HepG2 (cell line): ENCODE measurements at regions not wholly inside any gene's neighbourhood (a gene's known extent, or its start where the extent isn't known, plus 50 kb on each side); places are given as distances from the start of the nearest gene placed in this dataset.

ENCODE experiments used
- ATAC-seq: fragments of 200-7000 bp; cut with Tn5 transposase; 3 replicates; pipeline ENCODE4 v1.9.1; 2020; ENCODE audit warnings: mild to moderate bottlenecking, moderate library complexity
- BruUV-seq: library from RNA; stranded (reverse); fragments of 400-500 nt; replicated peaks from 2 replicates; lab custom pipeline; 2021; lab: Mats Ljungman, UMichigan
- CTCF ChIA-PET: fragments of 300-600 bp; formaldehyde crosslinking; extraction: SDS; loops from one replicate; lab custom pipeline; 2021; ENCODE audit warnings: low total read pairs, inconsistent platforms, low intra/inter-chr PET ratio; lab: Yijun Ruan, JAX
- POLR2A ChIA-PET: fragments of 350-600 bp; sonication (Branson Sonifier 250); formaldehyde crosslinking; loops from one replicate; lab custom pipeline; 2020; ENCODE audit warnings: antibody characterized with exemption, inconsistent platforms; lab: Yijun Ruan, JAX
- DNase-seq: peaks from one replicate; pipeline ENCODE4 v3.0.0-alpha.2; 2015; ENCODE audit warnings: low spot score
- FAIRE-seq: peaks from 3 replicates; lab custom pipeline; 2011; peaks lifted over from hg19 to GRCh38; lab: Jason Lieb, UNC
- H2AFZ ChIP-seq: one replicate; pipeline ENCODE4 v1.6.1; 2011; ENCODE audit warnings: low read length, inconsistent platforms
- H3K27ac ChIP-seq: fragments of 300-600 bp; 3 replicates; pipeline ENCODE4 v1.8.0; 2011; ENCODE audit warnings: mixed run types, mild to moderate bottlenecking, mixed read lengths, low read length, inconsistent platforms; ENCODE audit not compliant: insufficient read depth; ENCODE audit errors: extremely low read length
- H3K27me3 ChIP-seq, 2 experiments: fragments of 200-600 bp in 1 of 2; 2 replicates in 1 of 2; 3 replicates in 1 of 2; pipeline versions ENCODE4 v1.6.0 to v1.8.0; 2011; ENCODE audit warnings: low read length in 2 of 2, mild to moderate bottlenecking in 2 of 2, moderate library complexity in 2 of 2, inconsistent platforms in 1 of 2; ENCODE audit not compliant: insufficient read depth in 2 of 2, control insufficient read depth in 1 of 2
- H3K36me3 ChIP-seq, 2 experiments: fragments of 200-600 bp in 1 of 2; replicated peaks in 1 of 2; 2 replicates in 1 of 2; 3 replicates in 1 of 2; pipeline versions ENCODE4 v1.5.1 to v1.8.0; 2011; ENCODE audit warnings: low read length in 2 of 2, inconsistent platforms in 1 of 2; ENCODE audit not compliant: insufficient read depth in 2 of 2, control insufficient read depth in 1 of 2
- H3K4me1 ChIP-seq: 2 replicates; pipeline ENCODE4 v1.5.1; 2012; ENCODE audit warnings: low read length, inconsistent platforms; ENCODE audit not compliant: insufficient read depth
- H3K4me2 ChIP-seq: 2 replicates; pipeline ENCODE4 v1.6.0; 2011; ENCODE audit warnings: low read depth, low read length, inconsistent platforms
- H3K4me3 ChIP-seq, 3 experiments: fragments of 200-600 bp in 1 of 3; sonication (generic), shearing (Covaris generic) in 1 of 3; replicated peaks in 1 of 3; 2 replicates each; pipeline ENCODE4 v1.5.1; 2011 to 2016; ENCODE audit warnings: low read length in 3 of 3, inconsistent platforms in 2 of 3, low read depth in 2 of 3, mild to moderate bottlenecking in 2 of 3, control low read depth in 1 of 3, mixed read lengths in 1 of 3; ENCODE audit not compliant: insufficient read depth in 1 of 3
- H3K79me2 ChIP-seq: one replicate; pipeline ENCODE4 v1.6.1; 2011; ENCODE audit warnings: low read length, inconsistent platforms; ENCODE audit not compliant: insufficient read depth
- H3K9ac ChIP-seq: 2 replicates; pipeline ENCODE4 v1.6.0; 2011; ENCODE audit warnings: mild to moderate bottlenecking, low read depth, low read length, inconsistent platforms; ENCODE audit not compliant: insufficient read depth
- H3K9me3 ChIP-seq: 2 replicates; pipeline ENCODE4 v1.5.1; 2012; ENCODE audit warnings: mild to moderate bottlenecking, low read length
- H4K20me1 ChIP-seq: 2 replicates; pipeline ENCODE4 v1.6.0; 2011; ENCODE audit warnings: inconsistent platforms, mild to moderate bottlenecking, low read length, moderate library complexity; ENCODE audit not compliant: insufficient read depth
- ATF4 ChIP-seq, 2 experiments: fragments of 450-650 bp in 1 of 2; sonication (generic) in 1 of 2; formaldehyde crosslinking; IDR thresholded peaks; 2 replicates each; pipeline versions ENCODE4 v1.5.0 to v1.8.0; 2020 to 2022; ENCODE audit warnings: mild to moderate bottlenecking in 1 of 2, missing genetic modification reagents in 1 of 2
- GPN1 ChIP-seq: sonication (generic); formaldehyde crosslinking; IDR thresholded peaks from 2 replicates; pipeline ENCODE4 v1.5.1; 2020; ENCODE audit warnings: missing genetic modification reagents, borderline replicate concordance
- KAT7 ChIP-seq: IDR thresholded peaks from 2 replicates; pipeline ENCODE4 v1.6.1; 2018; ENCODE audit warnings: borderline replicate concordance, missing compliant biosample characterization
- NONO ChIP-seq, 2 experiments: fragments of 450-650 bp in 1 of 2; sonication (generic) in 1 of 2; formaldehyde crosslinking in 1 of 2; IDR thresholded peaks in 1 of 2; conservative IDR thresholded peaks in 1 of 2; 2 replicates each; pipeline versions ENCODE4 v1.6.1 to v1.8.0; 2017 to 2022; ENCODE audit warnings: mild to moderate bottlenecking in 1 of 2, missing genetic modification reagents in 1 of 2, moderate library complexity in 1 of 2
- RNF219 ChIP-seq: sonication (generic); formaldehyde crosslinking; IDR thresholded peaks from 2 replicates; pipeline ENCODE4 v1.5.0; 2020; ENCODE audit warnings: mild to moderate bottlenecking, missing genetic modification reagents
- SNAPC2 ChIP-seq: sonication (generic); formaldehyde crosslinking; IDR thresholded peaks from 2 replicates; pipeline ENCODE4 v1.8.1; 2022; ENCODE audit warnings: mild to moderate bottlenecking, missing genetic modification reagents
- SRF ChIP-seq: IDR thresholded peaks from 2 replicates; pipeline ENCODE4 v1.6.1; 2011; ENCODE audit warnings: mild to moderate bottlenecking, low read depth, low read length, moderate library complexity
- SSRP1 ChIP-seq: IDR thresholded peaks from 2 replicates; pipeline ENCODE4 v1.6.1; 2016; ENCODE audit warnings: control low read depth
- ZNF574 ChIP-seq: sonication (generic); formaldehyde crosslinking; IDR thresholded peaks from 2 replicates; pipeline ENCODE4 v1.4.0; 2020; ENCODE audit warnings: missing genetic modification reagents
- ZNF607 ChIP-seq: sonication (generic); formaldehyde crosslinking; IDR thresholded peaks from 2 replicates; pipeline ENCODE4 v1.5.1; 2020; ENCODE audit warnings: missing genetic modification reagents, mild to moderate bottlenecking, borderline replicate concordance
- WGBS: methylation state at CpG from one replicate; pipeline ENCODE4 v1.1.6; 2017; ENCODE audit warnings: low lambda C conversion rate; 5-methylcytosine and 5-hydroxymethylcytosine counted together
- in situ Hi-C: cut with HindIII; loops from 2 replicates; pipeline ENCODE4 v1.10.0; 2017; ENCODE audit warnings: low pct_unique_long_range_greater_than_20kb; ENCODE audit not compliant: extremely low pct_ligation_motif_present
- intact Hi-C: fragments of 100-400 bp; cut with micrococcal nuclease; formaldehyde crosslinking; loops from one replicate; pipeline ENCODE4 v1.10.0; 2022; ENCODE audit not compliant: unreplicated experiment
- TF ChIP-seq, protein P1 (sequence below): sonication (generic); formaldehyde crosslinking; IDR thresholded peaks from 2 replicates; pipeline ENCODE4 v1.5.0; 2020; ENCODE audit warnings: mild to moderate bottlenecking, missing genetic modification reagents, moderate library complexity
- TF ChIP-seq, protein P2 (sequence below): sonication (generic); formaldehyde crosslinking; IDR thresholded peaks from 2 replicates; pipeline ENCODE4 v1.8.0; 2022; ENCODE audit warnings: missing genetic modification reagents, low read depth, mild to moderate bottlenecking, borderline replicate concordance
- TF ChIP-seq, protein P3 (sequence below): sonication (generic); IDR thresholded peaks from 2 replicates; pipeline ENCODE4 v1.6.1; 2016; ENCODE audit warnings: low read depth, borderline replicate concordance

GRCh38 chr4:162865102-162865501, 301.6 kb downstream of the NAF1 start:
- no peaks in the 10 kb centered on the region for H3K9me3 ChIP-seq
- no peak overlapping the region for H3K9ac ChIP-seq
- no peaks in the 10 kb centered on the region for H3K79me2 ChIP-seq
- BruUV-seq: no TSS peak
- H3K4me3 ChIP-seq: no peak overlapping the region
- no peak overlapping the region for H3K27ac ChIP-seq
- H3K36me3 ChIP-seq: no peaks in the 10 kb centered on the region
- ATAC-seq (peak; percentile 46; the same call in 1 of the 3 replicates), FAIRE-seq (no peak), DNase-seq (no peak)
- no peaks in the 10 kb centered on the region for H3K4me1 ChIP-seq
- intact Hi-C loops: loop anchor here (1.0 to 5.0 kb wide), 2 partner anchors 218 to 368 kb away; no protein-coding TSS in a partner anchor
- 13% methylated on average over 2 of the region's 2 CpGs for WGBS
- H4K20me1 ChIP-seq: no peaks in the 10 kb centered on the region
- in situ Hi-C loops: no loop called here
- POLR2A ChIA-PET: no interaction called here
- no peak overlapping the region for H2AFZ ChIP-seq
- CTCF ChIA-PET: no interaction called here
- H3K4me2 ChIP-seq: no peak overlapping the region
- no peaks in the 10 kb centered on the region for H3K27me3 ChIP-seq
- TF ChIP-seq SRF (no peak), KAT7 (CRISPR knock-in tag) (no peak), GPN1 (no peak), ATF4 (CRISPR knock-in tag; IDR thresholded peaks at IDR 0.05) (no peak), SNAPC2 (CRISPR knock-in tag) (no peak), SSRP1 (no peak), ZNF574 (CRISPR knock-in tag) (peak; percentile 33; the same call in 1 of the 2 replicates), ZNF607 (CRISPR knock-in tag) (no peak), NONO (IDR thresholded peaks at IDR 0.05) (no peak), NONO (CRISPR knock-in tag; conservative IDR thresholded peaks at IDR 0.05) (no peak), RNF219 (CRISPR knock-in tag) (no peak)
- TF ChIP-seq, protein P1, sequence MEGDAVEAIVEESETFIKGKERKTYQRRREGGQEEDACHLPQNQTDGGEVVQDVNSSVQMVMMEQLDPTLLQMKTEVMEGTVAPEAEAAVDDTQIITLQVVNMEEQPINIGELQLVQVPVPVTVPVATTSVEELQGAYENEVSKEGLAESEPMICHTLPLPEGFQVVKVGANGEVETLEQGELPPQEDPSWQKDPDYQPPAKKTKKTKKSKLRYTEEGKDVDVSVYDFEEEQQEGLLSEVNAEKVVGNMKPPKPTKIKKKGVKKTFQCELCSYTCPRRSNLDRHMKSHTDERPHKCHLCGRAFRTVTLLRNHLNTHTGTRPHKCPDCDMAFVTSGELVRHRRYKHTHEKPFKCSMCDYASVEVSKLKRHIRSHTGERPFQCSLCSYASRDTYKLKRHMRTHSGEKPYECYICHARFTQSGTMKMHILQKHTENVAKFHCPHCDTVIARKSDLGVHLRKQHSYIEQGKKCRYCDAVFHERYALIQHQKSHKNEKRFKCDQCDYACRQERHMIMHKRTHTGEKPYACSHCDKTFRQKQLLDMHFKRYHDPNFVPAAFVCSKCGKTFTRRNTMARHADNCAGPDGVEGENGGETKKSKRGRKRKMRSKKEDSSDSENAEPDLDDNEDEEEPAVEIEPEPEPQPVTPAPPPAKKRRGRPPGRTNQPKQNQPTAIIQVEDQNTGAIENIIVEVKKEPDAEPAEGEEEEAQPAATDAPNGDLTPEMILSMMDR (CRISPR knock-in tag): peak; percentile 34
- TF ChIP-seq, protein P2, sequence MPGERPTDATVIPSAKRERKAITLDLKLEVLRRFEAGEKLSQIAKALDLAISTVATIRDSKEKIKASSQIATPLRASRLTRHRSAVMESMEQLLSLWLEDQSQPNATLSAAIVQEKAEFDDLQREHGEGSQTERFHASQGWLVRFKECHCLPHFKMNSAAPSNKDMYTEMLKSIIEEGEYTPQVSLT (CRISPR knock-in tag): no peak
- TF ChIP-seq, protein P3, sequence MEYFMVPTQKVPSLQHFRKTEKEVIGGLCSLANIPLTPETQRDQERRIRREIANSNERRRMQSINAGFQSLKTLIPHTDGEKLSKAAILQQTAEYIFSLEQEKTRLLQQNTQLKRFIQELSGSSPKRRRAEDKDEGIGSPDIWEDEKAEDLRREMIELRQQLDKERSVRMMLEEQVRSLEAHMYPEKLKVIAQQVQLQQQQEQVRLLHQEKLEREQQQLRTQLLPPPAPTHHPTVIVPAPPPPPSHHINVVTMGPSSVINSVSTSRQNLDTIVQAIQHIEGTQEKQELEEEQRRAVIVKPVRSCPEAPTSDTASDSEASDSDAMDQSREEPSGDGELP: 0 out of 2 replicates have a peak, but pooled peaks have one; percentile 32
